Right lobe of liver (tissue), 4 donors: ENCODE measurements at regions not wholly inside any gene's neighbourhood (a gene's known extent, or its start where the extent isn't known, plus 50 kb on each side); places are given as distances from the start of the nearest gene placed in this dataset.

Experiments
- POLR2A ChIP-seq: fragments of 450-650 bp; IDR thresholded peaks from one replicate; pipeline ENCODE4 v1.6.1; 2017; ENCODE audit warnings: antibody characterized with exemption, mild to moderate bottlenecking
- TF ChIP-seq, protein P1 (sequence below), 4 donors: fragments of 200-600 bp in 3 of 4; fragments of 450-650 bp in 1 of 4; IDR thresholded peaks; one replicate each; pipeline versions ENCODE4 v1.5.1 to v1.8.0; 2016 to 2022; ENCODE audit warnings: antibody characterized with exemption in 4 of 4, mild to moderate bottlenecking in 2 of 4
- donor health status: DM: no; HTN: no; CAD: no.
- donor health status: DM: no; HTN: no; CAD: no.
- donor health status: DM: no; HTN: yes; CAD: no.

DNA sequence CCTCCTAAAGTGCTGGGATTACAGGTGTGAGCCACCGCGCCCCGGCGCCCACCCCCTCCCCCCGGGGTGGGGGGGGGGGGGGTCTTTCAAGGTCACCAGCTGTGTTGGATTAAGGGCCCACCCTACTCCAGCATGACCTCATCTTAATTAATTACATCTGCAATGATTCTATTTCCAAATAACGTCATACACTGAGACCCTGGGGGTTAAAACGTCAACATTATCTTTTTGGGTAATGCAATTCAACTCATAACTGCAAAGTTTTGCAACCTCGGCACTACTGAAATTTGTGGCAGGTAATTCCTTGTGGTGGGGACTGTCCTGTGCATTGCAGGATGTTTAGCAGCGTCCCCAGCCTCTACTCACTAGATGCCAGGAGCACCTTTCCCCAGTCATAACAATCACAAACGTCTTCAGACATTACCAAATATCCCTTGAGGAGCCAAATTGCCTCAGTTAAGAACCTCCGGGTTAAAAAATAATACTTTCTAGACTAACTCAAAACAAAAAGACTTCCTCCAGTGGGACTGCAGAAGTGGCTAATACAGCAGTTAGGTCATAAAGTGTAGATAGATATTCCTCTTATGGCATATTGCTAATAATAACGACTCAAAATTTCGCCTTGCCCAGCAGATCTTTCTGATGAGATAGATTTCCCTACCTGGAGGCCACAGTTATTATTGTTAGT lies 233.0 kb upstream of the KAZN start:
- TF ChIP-seq, protein P1, sequence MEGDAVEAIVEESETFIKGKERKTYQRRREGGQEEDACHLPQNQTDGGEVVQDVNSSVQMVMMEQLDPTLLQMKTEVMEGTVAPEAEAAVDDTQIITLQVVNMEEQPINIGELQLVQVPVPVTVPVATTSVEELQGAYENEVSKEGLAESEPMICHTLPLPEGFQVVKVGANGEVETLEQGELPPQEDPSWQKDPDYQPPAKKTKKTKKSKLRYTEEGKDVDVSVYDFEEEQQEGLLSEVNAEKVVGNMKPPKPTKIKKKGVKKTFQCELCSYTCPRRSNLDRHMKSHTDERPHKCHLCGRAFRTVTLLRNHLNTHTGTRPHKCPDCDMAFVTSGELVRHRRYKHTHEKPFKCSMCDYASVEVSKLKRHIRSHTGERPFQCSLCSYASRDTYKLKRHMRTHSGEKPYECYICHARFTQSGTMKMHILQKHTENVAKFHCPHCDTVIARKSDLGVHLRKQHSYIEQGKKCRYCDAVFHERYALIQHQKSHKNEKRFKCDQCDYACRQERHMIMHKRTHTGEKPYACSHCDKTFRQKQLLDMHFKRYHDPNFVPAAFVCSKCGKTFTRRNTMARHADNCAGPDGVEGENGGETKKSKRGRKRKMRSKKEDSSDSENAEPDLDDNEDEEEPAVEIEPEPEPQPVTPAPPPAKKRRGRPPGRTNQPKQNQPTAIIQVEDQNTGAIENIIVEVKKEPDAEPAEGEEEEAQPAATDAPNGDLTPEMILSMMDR (IDR thresholded peaks at IDR 0.05) = no peak
- TF ChIP-seq POLR2A = no peak
